ENCODE measurements at regions not wholly inside any gene's neighbourhood (a gene's known extent, or its start where the extent isn't known, plus 50 kb on each side); places are given as distances from the start of the nearest gene placed in this dataset.

DNA sequence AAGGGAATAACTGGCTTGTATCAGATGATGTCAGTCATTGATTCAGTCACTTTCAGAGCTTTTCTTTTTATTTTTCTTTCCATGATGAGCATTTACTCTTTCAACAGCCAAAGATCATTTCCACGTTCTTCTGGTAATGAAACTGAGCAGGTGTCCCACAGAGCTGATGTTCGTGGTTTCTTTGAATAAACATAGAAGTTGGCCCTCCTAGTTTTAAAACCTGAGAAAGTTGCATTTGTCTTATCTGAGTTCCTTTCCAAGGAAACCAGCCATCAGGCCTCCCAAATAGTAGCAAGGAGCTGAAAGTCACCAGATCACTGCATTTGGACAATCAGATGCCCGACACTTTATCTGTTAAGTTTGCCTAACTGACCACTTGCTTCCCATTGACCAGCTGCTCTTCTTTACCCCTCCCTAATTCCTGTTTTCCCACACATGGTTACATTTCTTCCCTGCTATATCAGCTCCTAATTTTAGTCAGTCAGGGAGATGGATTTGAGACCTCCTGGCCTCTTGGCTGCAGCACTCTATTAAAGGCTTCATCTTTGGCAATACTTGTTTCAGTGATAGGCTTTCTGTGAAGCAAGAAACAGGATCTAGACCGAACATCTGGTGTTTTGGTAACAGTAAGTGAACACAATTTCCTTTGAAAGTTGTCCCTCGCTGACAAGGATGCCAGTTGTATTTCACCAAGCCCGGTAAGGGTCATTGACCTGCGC is 420.8 kb downstream of the CHSY3 start:
- Histone ChIP-seq H3K9ac (ENCODE audit: low read length) (no peak overlapping the region), H3K9me3 (ENCODE audit: low read length) (peaks cover 13% of the 10 kb centered on the region)
- TF ChIP-seq EZH2 (IDR thresholded peaks at IDR 0.05; ENCODE audit: borderline replicate concordance, low read length): no peak
- TF ChIP-seq, protein P1, sequence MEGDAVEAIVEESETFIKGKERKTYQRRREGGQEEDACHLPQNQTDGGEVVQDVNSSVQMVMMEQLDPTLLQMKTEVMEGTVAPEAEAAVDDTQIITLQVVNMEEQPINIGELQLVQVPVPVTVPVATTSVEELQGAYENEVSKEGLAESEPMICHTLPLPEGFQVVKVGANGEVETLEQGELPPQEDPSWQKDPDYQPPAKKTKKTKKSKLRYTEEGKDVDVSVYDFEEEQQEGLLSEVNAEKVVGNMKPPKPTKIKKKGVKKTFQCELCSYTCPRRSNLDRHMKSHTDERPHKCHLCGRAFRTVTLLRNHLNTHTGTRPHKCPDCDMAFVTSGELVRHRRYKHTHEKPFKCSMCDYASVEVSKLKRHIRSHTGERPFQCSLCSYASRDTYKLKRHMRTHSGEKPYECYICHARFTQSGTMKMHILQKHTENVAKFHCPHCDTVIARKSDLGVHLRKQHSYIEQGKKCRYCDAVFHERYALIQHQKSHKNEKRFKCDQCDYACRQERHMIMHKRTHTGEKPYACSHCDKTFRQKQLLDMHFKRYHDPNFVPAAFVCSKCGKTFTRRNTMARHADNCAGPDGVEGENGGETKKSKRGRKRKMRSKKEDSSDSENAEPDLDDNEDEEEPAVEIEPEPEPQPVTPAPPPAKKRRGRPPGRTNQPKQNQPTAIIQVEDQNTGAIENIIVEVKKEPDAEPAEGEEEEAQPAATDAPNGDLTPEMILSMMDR (IDR thresholded peaks at IDR 0.05; ENCODE audit: low read length): no peak

DNA sequence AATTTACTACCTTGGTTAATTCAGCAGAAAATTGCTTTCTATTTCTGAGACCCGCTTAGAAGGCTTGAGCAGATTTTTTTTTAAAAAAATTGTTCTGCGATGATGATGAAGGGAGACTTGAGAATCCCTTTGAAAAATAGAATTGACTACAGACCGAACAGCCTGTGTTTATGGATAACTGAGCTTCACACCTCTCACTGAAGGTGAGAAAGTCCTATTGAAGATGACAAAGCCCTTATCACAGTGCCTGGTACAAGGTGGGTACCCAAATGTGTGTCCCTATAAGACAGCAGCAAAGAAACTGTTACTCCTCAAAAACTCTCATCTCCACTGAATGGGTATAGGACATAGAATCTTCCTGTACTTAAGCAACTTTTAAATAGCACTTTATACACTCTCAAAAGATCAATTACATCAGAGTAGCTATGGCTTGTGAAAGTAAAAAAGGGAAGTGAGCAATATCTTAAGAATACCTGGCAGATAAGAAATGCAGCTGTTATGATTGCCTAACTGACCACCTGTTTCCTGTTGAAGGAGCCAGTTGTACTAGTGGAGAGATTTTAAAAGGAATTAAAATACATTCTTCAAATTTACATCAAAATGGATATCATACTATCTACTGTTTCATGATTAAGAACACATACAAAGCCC is 419.7 kb downstream of the CHSY3 start:
- H3K4me1 ChIP-seq (ENCODE audit: insufficient read depth, low read length, severe bottlenecking): peaks cover 26% of the 10 kb centered on the region
- H3K4me2 ChIP-seq (ENCODE audit: low read length): peak overlapping the region; percentile 33
- no peaks in the 10 kb centered on the region for H3K79me2 ChIP-seq (ENCODE audit: insufficient read depth, low read length)
- TF ChIP-seq, protein P1 (IDR thresholded peaks at IDR 0.05; ENCODE audit: low read length): no peak
- H3K27ac ChIP-seq (ENCODE audit: low read depth, low read length, poor library complexity, severe bottlenecking): peak overlapping the region; percentile 76
- H3K36me3 ChIP-seq (ENCODE audit: insufficient read depth, low read length): no peaks in the 10 kb centered on the region
- no peak overlapping the region for H2AFZ ChIP-seq (ENCODE audit: low read length)
- no peaks in the 10 kb centered on the region for H4K20me1 ChIP-seq (ENCODE audit: insufficient read depth, low read length)
- H3K9ac ChIP-seq (ENCODE audit: low read length): no peak overlapping the region
- no peaks in the 10 kb centered on the region for H3K27me3 ChIP-seq (ENCODE audit: insufficient read depth, low read length)
- no peaks in the 10 kb centered on the region for H3F3A ChIP-seq (ENCODE audit: insufficient read depth, low read length)
- H3K9me2 ChIP-seq (ENCODE audit: low read depth, low read length): no peaks in the 10 kb centered on the region
- peaks cover 9% of the 10 kb centered on the region for H3K9me3 ChIP-seq (ENCODE audit: low read length)
- H3K4me3 ChIP-seq (ENCODE audit: low read depth, low read length, poor library complexity, severe bottlenecking): no peak overlapping the region

More for the DNA sequence above, 420.8 kb downstream of the CHSY3 start:
- no peaks in the 10 kb centered on the region for H3K36me3 ChIP-seq (ENCODE audit: insufficient read depth, low read length)
- H2AFZ ChIP-seq (ENCODE audit: low read length): no peak overlapping the region
- H3K4me1 ChIP-seq (ENCODE audit: insufficient read depth, low read length, severe bottlenecking): peaks cover 26% of the 10 kb centered on the region
- H3K79me2 ChIP-seq (ENCODE audit: insufficient read depth, low read length): no peaks in the 10 kb centered on the region
- H3K4me3 ChIP-seq (ENCODE audit: low read depth, low read length, poor library complexity, severe bottlenecking): no peak overlapping the region
- peak overlapping the region; percentile 76 for H3K27ac ChIP-seq (ENCODE audit: low read depth, low read length, poor library complexity, severe bottlenecking)
- no peaks in the 10 kb centered on the region for H4K20me1 ChIP-seq (ENCODE audit: insufficient read depth, low read length)
- H3K27me3 ChIP-seq (ENCODE audit: insufficient read depth, low read length): no peaks in the 10 kb centered on the region
- no peaks in the 10 kb centered on the region for H3K9me2 ChIP-seq (ENCODE audit: low read depth, low read length)
- H3F3A ChIP-seq (ENCODE audit: insufficient read depth, low read length): no peaks in the 10 kb centered on the region
- H3K4me2 ChIP-seq (ENCODE audit: low read length): no peak overlapping the region

DNA sequence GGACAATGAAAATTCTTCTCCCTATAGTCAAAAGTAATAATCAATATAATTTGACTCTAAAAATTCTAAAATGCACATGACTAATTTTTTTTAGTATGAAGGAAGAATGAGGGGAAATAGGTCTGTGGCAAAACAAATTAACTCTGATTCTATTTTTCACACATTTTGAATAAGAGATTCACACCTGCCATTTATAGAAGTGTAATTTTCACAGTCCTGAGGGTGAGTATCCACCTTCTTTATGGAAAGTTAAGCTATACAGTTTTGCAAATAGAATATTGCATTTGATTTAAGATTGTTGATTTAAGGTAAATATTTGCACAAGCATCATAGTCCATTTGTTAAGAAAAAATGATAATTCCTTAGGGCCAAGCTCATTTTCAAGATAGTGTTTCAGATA is 417.7 kb downstream of the CHSY3 start:
- Histone ChIP-seq H3K4me2 (ENCODE audit: low read length) (no peak overlapping the region), H4K20me1 (ENCODE audit: insufficient read depth, low read length) (no peaks in the 10 kb centered on the region), H3F3A (ENCODE audit: insufficient read depth, low read length) (no peaks in the 10 kb centered on the region), H3K9me3 (ENCODE audit: low read length) (peaks cover 9% of the 10 kb centered on the region), H3K36me3 (ENCODE audit: insufficient read depth, low read length) (no peaks in the 10 kb centered on the region), H3K79me2 (ENCODE audit: insufficient read depth, low read length) (no peaks in the 10 kb centered on the region), H3K4me3 (ENCODE audit: low read depth, low read length, poor library complexity, severe bottlenecking) (no peak overlapping the region), H3K9me2 (ENCODE audit: low read depth, low read length) (no peaks in the 10 kb centered on the region), H3K27me3 (ENCODE audit: insufficient read depth, low read length) (no peaks in the 10 kb centered on the region), H2AFZ (ENCODE audit: low read length) (no peak overlapping the region), H3K9ac (ENCODE audit: low read length) (no peak overlapping the region), H3K27ac (ENCODE audit: low read depth, low read length, poor library complexity, severe bottlenecking) (no peak overlapping the region), H3K4me1 (ENCODE audit: insufficient read depth, low read length, severe bottlenecking) (peaks cover 26% of the 10 kb centered on the region)
- no peak for TF ChIP-seq EZH2 (IDR thresholded peaks at IDR 0.05; ENCODE audit: borderline replicate concordance, low read length)
- TF ChIP-seq, protein P1 (IDR thresholded peaks at IDR 0.05; ENCODE audit: low read length): no peak
